Raji (cell line): ENCODE measurements at regions not wholly inside any gene's neighbourhood (a gene's known extent, or its start where the extent isn't known, plus 50 kb on each side); places are given as distances from the start of the nearest gene placed in this dataset.

Experiments used
- POLR2A ChIP-seq: IDR thresholded peaks from 2 replicates; pipeline ENCODE4 v1.6.1; 2011; ENCODE audit warnings: low read depth, low read length, control low read depth; ENCODE audit not compliant: insufficient read depth

DNA sequence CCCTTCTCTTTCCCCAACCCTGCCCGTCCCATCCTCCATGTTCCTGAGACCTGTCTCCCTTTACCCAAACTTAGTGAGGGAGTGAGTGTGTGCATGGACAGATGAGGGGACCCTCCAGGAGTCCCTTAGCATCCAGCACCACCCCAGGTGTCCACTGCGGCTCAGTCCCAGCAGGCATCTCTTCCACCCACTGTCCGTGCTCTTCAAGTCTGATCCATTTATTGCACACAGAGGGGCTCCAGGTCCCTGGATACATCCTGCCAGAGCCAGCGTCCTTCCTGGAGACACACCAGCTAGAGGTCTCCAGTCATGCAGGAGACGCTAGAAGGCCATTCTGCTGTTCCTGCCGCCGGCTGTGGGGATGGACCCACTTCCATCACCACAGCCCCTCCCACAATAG lies 239.2 kb downstream of the ADGRD1 start:
- TF ChIP-seq POLR2A: no peak

DNA sequence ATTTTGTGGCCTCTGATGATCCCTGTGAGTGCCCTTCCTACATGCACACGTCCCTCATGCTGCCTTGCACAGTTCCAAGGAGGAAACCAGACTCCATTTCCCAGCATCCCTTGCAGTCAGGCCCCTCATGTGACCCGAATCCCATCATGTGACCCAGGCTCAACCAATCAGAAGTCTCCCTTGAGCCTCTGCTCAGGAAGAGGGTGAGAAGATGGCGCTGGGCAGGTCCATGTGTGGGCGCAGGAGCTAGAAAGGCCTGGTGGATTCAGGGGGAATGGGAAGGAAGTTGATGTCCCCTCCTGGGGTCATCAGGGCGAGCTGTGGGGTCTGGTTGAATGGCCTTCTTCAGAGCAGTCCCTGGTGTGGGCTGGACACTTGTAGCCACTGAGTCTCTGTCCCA lies 240.5 kb downstream of the ADGRD1 start:
- TF ChIP-seq POLR2A: no peak

DNA sequence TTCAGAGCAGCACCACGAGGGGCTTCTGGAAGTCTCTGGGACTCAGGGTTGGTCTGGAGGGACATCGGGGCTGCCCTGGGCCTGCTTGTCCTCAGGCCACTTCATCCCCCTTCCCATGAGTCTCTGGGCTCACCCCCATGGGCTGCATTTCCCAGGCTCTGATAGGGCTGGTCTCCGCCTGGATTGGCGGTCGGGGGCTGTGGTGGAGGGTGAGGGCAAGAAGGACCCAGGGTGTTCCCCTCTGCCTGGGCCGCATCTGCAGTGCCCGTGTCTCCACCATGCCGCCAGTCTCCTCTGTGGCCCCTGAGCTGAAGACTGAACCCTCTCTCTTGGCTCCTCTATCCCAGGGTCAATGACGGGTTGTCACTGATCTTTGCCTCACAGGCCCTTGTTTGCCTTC lies 242.1 kb downstream of the ADGRD1 start:
- no peak for TF ChIP-seq POLR2A

DNA sequence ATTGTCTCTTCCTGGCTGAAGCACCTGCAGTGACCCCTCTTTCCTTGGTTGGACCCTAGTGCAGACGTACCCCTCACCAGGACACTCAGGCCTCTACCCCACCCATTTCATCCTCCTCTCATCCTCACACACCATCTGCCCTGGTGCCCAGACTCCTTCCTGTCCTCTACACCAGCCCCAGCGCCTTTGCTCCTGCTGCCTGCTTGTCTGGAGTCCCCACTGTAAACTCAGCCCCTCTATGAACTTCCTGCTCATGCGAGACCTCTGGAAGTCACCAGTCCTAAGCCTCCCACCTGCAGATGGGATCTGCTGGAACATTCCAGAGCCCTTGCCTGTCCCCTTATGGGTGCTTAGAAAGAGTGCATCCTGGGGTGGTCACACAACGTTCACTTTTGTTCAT lies 242.5 kb downstream of the ADGRD1 start:
- no peak for TF ChIP-seq POLR2A

DNA sequence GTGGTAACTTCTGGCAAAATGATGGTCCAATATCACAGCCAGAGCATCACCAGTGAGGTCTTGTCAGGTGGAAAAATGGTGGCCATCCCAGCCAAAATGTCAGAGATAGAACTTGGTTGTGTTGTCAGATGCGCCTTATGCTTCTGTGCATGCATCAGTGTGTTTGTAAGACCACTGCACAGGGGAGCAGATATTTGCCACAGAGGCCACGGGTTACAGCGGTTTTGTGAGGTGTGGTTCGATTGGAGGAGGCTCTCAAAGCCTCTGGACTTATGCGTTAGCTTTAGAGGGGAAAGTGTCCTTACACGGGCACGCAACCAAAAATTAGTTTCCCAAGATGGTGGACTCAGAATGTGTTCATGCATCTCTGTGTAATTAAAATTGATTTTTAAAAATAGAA lies 243.8 kb downstream of the ADGRD1 start:
- TF ChIP-seq POLR2A: no peak

DNA sequence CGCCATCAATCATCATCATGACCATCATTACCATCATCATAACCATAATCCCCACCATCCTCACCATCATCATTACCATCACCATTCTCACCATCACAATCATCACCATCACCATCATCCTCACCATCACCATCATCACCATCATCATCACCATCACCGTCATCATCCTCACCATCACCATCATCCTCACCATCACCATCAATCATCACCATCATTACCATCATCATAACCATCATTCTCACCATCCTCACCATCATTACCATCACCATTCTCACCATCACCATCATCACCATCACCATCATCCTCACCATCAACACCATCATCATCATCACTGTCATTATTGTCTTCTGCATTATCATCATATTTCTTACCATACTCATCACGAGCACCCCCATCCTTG lies 245.5 kb downstream of the ADGRD1 start:
- TF ChIP-seq POLR2A: no peak

DNA sequence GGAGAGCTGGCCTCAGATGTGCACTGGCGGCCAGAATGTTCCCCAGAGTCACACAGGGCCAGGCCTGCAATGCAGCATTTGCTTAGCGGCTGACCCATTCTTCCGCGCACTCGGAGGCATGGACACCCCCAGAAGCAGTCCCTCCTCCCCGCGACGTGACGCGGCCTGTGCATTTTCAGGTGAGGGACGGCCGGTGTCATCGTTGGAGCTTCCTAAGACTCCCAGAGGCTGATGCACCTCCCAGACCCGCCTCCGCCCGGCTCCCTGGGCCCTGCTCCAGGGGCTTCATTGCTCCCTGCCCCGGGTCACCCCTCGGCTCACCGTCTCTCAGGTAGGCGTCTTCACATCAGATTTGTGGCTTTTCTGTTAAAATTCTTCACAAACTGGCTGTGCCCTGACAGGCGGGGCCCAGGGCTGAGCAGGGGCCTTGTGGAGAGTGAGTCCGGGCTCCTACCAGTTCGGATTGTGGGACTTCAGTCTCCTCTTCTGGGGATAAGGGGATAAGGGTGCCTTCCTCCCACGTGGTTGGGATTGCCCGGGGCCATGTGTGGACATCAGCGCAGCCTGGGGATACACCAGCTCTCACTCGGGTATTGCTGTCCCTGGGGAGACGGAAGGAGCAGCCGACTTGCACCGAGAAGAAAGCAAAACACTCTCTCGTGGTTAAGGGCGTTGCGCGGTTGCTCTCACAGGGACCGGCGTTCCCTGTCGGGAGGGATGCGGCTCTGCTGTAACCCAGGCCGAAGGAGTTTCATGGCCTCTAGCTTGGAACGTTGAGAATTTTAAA lies 249.1 kb downstream of the ADGRD1 start:
- TF ChIP-seq POLR2A: no peak

DNA sequence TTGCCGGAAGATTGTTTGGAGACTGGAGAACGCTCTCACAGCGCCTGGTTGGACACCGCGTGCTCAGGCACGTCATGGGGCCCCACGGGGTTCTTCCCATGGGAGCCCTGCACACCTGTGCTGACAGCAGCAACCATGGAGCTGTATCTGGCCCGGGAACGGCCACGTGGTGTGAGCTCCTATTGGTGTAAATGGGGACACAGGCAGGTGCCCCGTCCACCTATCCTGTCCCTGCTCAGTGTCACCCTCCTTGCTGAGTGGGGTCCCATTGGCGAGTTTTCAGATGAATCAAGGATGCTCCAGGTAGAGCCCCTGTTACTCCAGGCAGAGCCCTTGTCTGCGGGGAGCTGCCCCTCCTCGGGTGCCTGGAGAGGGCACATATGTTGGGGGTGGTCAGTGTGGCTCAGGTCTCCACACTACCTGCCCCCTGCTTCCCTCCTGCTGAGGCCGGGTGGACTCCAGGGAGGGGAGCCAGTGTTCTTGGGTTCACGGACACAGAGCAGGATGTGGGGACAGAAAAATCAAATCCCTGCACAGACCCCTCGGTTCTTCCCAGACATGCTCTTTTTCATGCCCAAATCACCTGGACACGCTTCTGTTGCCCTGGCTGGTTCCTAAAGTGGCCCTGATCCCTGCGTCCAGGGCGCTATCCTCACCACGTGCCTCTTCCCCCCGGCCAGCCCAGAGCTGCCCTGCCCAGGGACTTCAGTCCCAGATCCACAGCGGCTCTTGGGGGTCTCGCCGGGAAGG lies 250.1 kb downstream of the ADGRD1 start:
- no peak for TF ChIP-seq POLR2A

DNA sequence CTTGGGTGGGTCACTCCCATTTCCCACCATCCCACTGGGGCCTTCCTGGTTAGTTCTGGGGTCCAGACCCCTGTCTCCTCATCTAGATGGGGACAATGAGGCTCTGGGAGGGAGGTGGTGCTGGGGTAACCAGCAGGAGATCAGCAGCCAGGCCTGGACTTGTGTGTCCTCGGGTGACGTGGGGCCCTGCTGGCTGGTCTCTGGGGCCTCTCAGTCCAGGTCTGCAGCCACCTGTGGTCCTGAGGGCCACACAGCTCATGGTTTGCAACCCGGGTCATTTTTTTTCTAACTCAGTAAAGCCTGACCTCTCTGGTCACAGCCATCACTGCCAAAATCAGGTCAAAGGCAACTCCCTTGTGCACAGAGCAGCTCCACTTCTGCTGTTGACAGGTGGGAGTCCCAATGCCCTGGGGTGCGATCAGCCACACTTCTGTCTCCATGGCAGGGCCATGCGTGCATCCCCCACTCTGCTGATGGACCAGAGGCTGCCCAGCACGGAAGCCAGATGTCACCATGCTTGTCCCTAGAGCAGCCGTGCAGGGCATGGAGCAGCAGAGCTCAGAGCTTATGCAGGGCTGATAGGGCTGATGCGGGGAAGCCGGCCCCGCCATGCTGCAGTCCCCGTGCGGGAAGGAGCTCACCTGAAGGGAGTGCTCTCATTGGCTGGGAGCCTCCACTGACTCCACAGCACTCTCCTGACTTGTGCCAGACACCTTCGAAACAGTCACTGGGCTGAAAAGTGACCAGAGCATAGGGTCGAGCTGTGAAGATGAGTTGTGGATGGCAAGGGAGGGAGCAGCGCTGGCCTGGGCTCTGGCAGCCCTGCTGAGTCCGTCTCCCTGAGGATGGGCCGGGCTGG lies 250.9 kb downstream of the ADGRD1 start:
- no peak for TF ChIP-seq POLR2A

DNA sequence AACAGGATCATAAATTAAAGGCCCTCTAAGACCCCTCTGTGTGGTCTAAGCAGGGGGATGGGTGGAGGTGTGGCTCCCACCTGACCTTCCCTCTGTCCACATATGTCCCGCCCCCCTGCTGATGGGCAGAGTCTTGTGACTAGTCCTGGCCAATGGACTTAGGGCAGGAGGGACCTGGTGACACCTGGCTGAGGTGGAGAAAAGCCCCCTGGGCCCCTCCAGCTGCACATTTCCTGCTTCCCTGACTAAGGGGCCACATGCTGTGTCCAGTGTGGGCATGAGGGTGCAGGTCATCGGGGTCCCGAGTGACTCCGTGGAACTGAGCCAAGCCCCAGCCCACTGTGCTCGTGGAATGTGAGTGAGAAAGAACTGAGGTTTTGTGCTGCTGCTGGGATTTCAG lies 254.7 kb downstream of the ADGRD1 start:
- TF ChIP-seq POLR2A: no peak

DNA sequence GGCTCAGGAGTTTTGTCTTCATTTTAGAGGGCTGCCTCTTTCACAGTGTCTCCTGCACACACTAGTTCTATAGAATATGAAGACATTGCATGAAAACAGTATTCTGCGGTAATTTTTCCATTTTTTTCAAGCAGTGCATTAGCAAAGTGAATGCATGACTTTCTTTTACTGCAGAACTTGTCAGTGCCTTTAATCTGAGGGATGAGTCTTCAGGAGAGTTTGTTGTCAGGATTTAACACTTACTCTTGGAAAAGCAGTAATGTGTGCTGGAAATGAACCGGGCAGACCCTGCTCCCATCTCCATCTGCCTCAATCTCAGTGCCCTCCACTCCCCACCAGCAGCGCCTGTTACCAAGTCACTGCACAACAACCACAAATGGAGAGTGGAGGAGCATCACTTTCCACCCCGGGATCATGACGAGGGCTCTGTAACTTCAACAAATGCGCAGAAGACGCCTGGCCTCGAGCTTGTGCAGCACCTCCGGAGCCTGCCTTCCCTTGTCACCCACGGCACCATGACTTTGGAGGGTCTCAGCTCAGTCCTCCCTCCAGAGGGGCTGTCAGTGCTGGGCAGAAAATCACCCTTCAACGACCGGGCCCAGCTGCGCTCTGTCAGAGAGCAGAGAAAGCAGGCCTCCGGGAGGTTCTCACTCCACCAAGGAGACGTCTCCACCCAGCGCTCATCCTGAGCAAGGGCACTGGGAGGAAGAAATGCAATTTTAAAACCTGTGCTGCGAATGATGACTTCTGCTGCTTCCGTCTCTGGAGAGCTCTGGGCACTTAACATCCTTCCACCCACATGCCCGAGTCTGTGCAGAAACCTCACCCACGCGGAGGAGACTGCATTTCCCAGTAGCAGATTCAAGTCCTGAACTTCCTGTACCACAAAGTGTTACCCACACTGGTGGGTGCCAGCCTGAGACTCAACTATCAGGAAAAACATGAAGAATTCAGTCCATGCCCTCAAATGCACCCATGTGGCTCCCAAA lies 255.7 kb downstream of the ADGRD1 start:
- no peak for TF ChIP-seq POLR2A

DNA sequence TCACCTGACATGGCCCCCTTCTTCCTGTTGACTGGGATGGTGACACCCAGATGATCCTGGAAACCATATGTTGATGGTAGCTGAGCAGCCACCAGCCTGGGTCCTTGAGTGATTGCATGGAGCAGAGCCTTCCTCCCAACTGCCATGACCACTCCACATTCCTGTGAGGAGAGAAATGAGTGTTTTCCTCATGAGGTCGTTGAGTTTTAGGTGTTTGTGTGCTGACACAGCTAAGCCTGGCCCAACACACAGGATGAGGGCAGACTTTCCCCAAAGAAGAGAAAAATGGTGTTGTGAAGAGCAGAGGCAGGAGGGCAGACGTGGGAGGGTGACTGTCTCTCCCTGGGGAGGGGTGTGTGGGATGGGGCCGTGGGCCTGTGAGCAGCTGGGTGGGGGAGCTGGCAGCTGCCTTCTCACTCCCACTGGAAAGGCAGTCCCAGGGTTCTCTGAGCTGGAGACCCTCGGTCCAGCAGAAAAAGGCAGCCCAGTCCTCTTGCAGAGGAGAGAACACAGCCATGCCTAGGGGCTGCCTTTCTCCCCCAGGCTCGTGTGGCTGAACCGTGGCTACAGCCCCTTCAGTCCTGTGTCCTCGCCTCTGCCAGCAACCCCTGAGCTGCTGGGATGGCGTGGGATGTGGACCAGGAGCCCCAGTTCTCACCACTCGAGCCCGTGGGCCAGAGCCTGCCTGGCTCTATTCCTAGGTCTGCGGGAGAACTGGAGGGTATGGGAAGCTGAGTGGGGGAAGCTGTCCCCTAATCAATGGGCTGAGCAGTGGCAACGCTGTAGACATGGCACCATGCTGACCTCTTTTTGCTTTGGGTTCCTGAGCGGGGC lies 257.0 kb downstream of the ADGRD1 start:
- TF ChIP-seq POLR2A: no peak

DNA sequence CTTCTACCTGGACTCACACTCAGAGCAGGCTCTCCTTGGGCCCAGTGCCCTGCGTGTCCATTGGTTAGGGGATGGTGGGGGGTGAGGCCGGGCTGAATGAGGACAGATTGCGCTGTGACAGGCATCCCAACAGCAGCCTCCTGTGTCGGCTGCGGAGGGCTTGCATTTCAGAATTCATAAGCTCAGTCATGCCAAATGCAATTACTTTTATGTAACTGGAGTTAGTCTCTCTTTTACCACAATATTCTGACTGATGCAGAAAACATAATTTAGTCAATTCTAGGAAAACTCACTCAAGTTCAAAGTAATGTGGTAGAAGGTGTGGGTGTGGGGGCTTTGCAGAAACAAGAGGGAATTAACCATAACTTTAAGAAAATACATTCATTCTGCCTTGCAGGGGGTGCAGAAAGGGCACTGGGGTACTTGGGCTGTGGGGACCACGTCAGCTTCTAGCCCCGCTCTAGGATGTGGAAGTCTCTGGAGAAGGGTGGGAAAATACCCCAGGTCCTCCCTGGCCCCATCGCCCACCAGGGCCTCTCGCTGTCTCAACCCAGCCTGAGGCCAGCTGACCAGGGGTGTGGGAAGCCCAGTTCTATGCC lies 257.7 kb downstream of the ADGRD1 start:
- TF ChIP-seq POLR2A: no peak

DNA sequence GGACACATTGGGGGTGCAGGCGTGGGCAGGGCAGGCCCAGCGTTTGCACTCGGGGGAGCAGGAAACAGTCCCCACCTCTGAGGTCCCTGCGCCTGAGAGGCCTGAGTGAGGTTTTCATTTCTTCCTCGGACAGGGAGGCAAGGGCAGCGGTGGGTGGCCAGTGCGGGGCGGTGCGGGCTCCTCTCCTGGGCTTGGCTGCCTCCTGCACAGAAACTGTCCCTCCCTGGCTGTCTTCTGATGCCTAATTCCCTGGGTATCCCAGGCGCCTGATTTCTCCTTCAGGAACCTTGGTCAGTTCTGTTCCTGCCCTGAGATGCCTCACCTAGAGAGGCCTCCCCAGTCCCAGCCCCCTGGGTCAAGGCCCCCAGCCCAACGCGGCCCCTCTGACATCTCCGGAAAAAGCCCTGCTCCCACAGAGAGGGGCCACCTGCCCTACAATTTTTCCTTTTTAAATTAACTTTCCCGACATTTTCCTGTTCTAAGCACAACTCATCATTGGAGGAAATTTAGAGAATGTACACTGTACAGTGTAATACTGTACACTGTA lies 260.3 kb downstream of the ADGRD1 start:
- TF ChIP-seq POLR2A: no peak
